ENCODE measurements at regions not wholly inside any gene's neighbourhood (a gene's known extent, or its start where the extent isn't known, plus 50 kb on each side); places are given as distances from the start of the nearest gene placed in this dataset.

DNA sequence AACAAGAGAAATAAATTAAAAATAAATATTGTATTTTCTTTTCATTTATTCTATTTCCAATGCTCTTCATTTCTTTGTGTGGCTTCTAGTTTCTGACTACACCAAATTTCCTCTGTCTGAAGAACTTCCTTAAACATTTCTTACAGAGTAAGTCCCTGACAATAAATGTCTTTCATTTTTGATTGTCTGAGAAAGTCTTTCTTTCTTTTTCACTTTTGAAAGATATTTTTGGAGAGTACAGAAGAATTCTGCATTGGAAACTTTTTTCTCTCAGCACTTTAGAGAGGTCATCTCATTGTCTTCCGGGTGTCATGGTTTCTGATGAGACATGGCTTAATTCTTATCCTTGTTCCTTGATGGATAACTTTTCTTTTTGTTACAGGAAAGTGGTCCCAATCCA lies 119.6 kb downstream of the MOBP start:
- Histone ChIP-seq H4K91ac (ENCODE audit: insufficient read depth, low read depth, low read length) (no peak overlapping the region), H4K8ac (ENCODE audit: low read depth in 2 of 2, low read length in 2 of 2) (no peak overlapping the region), H2AK5ac (ENCODE audit: low read depth, low read length) (no peak overlapping the region), H4K5ac (ENCODE audit: low read depth, low read length) (no peak overlapping the region), H3K4me1 (ENCODE audit: control insufficient read depth, insufficient read depth, low read length) (no peaks in the 10 kb centered on the region), H2BK20ac (ENCODE audit: low read depth, low read length) (no peak overlapping the region), H3K14ac (replicated peaks; ENCODE audit: low read depth, low read length) (no peak overlapping the region), H3K27ac (ENCODE audit: insufficient read depth, low read length) (no peak overlapping the region), H3K4me2 (ENCODE audit: low read depth, low read length) (no peak overlapping the region), H3K9me3 (ENCODE audit: control insufficient read depth, insufficient read depth, low read length) (peaks cover 7% of the 10 kb centered on the region; the same call in 1 of the 2 replicates), H3K4ac (ENCODE audit: low read depth, low read length) (no peak overlapping the region), H3K56ac (ENCODE audit: extremely low read depth, insufficient read depth, low read length) (no peak overlapping the region), H3K23ac (ENCODE audit: low read depth, low read length) (no peak overlapping the region), H3K27me3 (ENCODE audit: control insufficient read depth, insufficient read depth, low read length) (no peaks in the 10 kb centered on the region), H2BK5ac (ENCODE audit: low read depth, low read length, poor library complexity, severe bottlenecking) (no peak overlapping the region), H3K18ac (ENCODE audit: low read depth, low read length) (no peak overlapping the region), H3K9me1 (ENCODE audit: insufficient read depth, low read length) (no peaks in the 10 kb centered on the region), H2BK15ac (ENCODE audit: low read depth, low read length) (no peak overlapping the region), H3K36me3 (ENCODE audit: control insufficient read depth, insufficient read depth, low read length) (no peaks in the 10 kb centered on the region), H3K4me3 (ENCODE audit: insufficient read depth, low read depth, low read length) (no peak overlapping the region), H4K20me1 (ENCODE audit: insufficient read depth, low read length) (no peaks in the 10 kb centered on the region), H2BK120ac (ENCODE audit: low read depth, low read length) (no peak overlapping the region), H2AFZ (replicated peaks; ENCODE audit: low read length, poor library complexity) (no peak overlapping the region), H3K79me1 (ENCODE audit: low read depth in 1 of 2, low read length in 2 of 2) (no peaks in the 10 kb centered on the region), H3K9ac (ENCODE audit: low read depth, low read length) (no peak overlapping the region), H2AK9ac (replicated peaks; ENCODE audit: low read depth, low read length, poor library complexity) (no peak overlapping the region)
- CTCF ChIA-PET, result no interaction called here
- dilution Hi-C loops (cut with HindIII; ENCODE audit: low sequenced_read_pairs, unreplicated experiment), result no loop called here
- POLR2A ChIA-PET (ENCODE audit: unreplicated experiment), result no interaction called here
- no peak for DNase-seq
- no peak for ATAC-seq (ENCODE audit: low read depth)
- in situ Hi-C loops (cut with MboI; ENCODE audit: low sequenced_read_pairs), result no loop called here
- BruUV-seq (replicated peaks), result no TSS peak
- intact Hi-C loops (cut with micrococcal nuclease), result no loop called here
- no peak for TF ChIP-seq MXI1 (IDR thresholded peaks at IDR 0.05; ENCODE audit: borderline replicate concordance, low read depth, low read length)
- TF ChIP-seq MAZ (IDR thresholded peaks at IDR 0.05; ENCODE audit: borderline replicate concordance, low read depth, low read length), result no peak
- no peak for TF ChIP-seq RCOR1 (IDR thresholded peaks at IDR 0.05; ENCODE audit: insufficient replicate concordance, low read length)
- TF ChIP-seq, protein P1, sequence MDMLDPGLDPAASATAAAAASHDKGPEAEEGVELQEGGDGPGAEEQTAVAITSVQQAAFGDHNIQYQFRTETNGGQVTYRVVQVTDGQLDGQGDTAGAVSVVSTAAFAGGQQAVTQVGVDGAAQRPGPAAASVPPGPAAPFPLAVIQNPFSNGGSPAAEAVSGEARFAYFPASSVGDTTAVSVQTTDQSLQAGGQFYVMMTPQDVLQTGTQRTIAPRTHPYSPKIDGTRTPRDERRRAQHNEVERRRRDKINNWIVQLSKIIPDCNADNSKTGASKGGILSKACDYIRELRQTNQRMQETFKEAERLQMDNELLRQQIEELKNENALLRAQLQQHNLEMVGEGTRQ (IDR thresholded peaks at IDR 0.05; ENCODE audit: low read depth, low read length), result no peak
- TF ChIP-seq RFX5 (IDR thresholded peaks at IDR 0.05; ENCODE audit: low read depth, low read length), result no peak
- TF ChIP-seq BHLHE40 (IDR thresholded peaks at IDR 0.05; ENCODE audit: low read depth, low read length), result no peak
- TF ChIP-seq MAFK (IDR thresholded peaks at IDR 0.05; ENCODE audit: low read depth, low read length), result no peak
- TF ChIP-seq CEBPB (IDR thresholded peaks at IDR 0.05; ENCODE audit: low read depth, low read length), result no peak
- no peak for TF ChIP-seq POLR2A (IDR thresholded peaks at IDR 0.05; ENCODE audit: low read depth, low read length)
- WGBS, 2 experiments (ENCODE audit: extremely low coverage in 2 of 2, insufficient read length in 1 of 2), result no CpG with 5 or more reads among the region's 1 CpG

All from IMR-90 (cell line).